ENCODE measurements at regions not wholly inside any gene's neighbourhood (a gene's known extent, or its start where the extent isn't known, plus 50 kb on each side); places are given as distances from the start of the nearest gene placed in this dataset.

DNA sequence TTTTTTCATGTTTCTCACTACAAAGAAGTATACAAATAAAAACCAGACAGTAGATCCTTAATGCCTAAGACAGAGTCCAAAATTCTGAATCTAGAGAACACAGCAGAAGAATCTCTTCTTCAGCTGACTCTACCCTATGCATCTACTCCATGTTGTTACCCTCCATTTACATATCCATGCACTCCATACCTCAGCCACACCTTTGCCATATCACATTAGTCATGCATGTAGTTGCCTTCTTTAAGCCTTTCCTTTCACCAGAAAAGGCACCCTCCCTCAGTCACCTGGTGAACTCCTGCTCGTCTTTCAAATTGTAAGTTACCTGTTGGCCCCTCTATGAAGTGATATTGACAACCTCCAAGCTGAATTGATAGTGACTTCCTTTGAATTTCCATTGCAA, 271.2 kb upstream of the FAR2 start:
- TF ChIP-seq, protein P1, sequence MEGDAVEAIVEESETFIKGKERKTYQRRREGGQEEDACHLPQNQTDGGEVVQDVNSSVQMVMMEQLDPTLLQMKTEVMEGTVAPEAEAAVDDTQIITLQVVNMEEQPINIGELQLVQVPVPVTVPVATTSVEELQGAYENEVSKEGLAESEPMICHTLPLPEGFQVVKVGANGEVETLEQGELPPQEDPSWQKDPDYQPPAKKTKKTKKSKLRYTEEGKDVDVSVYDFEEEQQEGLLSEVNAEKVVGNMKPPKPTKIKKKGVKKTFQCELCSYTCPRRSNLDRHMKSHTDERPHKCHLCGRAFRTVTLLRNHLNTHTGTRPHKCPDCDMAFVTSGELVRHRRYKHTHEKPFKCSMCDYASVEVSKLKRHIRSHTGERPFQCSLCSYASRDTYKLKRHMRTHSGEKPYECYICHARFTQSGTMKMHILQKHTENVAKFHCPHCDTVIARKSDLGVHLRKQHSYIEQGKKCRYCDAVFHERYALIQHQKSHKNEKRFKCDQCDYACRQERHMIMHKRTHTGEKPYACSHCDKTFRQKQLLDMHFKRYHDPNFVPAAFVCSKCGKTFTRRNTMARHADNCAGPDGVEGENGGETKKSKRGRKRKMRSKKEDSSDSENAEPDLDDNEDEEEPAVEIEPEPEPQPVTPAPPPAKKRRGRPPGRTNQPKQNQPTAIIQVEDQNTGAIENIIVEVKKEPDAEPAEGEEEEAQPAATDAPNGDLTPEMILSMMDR (IDR thresholded peaks at IDR 0.05) = no peak

DNA sequence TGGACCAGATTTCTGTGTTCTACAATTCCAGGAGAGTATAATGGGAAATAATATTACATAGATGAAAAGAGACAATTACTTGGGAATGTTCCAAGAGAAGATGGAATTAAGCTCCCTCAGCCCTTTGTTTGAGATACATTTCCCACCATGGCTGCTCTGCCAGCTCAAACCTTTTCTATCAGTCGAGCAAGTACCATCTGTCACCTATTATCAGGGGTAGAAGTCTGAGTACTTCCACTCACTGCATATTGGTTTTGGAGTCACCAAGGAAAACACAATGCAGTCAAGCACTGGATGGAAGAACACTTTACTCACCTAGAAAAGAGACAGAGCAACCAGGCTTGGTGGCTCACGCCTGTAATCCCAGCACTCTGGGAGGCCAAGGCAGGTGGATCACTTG, 270.4 kb upstream of the FAR2 start:
- TF ChIP-seq, protein P1 (IDR thresholded peaks at IDR 0.05) = no peak

DNA sequence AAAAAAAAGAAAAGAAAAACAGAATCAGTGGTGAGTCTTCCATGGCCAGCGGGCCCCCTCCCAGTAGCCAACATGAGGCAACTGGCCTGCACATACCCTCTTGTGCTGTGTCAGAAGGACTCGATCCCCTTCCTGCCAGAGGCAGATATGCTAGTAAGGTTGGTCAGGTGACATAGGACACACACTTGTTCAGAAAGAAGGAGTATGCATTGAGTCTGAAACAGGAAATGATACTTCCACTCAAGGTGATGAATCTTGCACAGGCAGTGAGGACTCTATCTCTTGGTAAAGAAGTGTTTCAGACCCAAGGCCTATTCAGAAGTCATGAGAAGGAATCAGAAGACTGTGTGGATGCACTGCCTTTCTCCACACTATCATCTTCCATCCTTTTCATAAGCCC, 269.7 kb upstream of the FAR2 start:
- TF ChIP-seq, protein P1 (IDR thresholded peaks at IDR 0.05) = no peak

GRCh38 chr12:28882444-28882843, 266.6 kb upstream of the FAR2 start:
- TF ChIP-seq, protein P1 (IDR thresholded peaks at IDR 0.05) = no peak

DNA sequence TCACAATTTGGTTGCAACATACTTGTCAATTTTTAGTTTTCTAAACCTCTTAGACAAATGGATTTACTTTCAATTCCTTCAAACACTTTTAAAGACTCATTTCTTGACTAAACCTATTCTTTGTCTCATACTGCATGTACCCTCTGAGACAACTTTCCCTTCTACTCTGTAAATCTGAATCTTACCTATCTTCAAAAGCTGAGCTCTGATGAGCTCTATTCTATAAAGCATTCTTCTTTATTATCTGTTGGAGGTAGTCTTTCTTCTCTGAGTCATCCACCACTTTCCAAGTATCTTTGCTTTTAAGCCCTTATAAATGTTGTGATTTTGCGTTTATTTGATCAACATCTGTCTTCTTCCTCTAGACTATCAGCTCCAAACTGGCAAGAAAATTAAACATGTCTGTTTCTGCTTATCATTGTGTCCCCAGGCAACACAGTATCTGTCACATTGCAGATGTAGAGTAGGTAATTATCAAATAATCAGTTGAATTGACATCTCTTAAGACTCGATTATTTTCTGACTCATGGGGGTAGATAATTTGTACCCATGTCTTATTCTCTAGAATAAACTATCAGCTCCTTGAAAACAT, 265.6 kb upstream of the FAR2 start:
- TF ChIP-seq, protein P1 (IDR thresholded peaks at IDR 0.05) = no peak

DNA sequence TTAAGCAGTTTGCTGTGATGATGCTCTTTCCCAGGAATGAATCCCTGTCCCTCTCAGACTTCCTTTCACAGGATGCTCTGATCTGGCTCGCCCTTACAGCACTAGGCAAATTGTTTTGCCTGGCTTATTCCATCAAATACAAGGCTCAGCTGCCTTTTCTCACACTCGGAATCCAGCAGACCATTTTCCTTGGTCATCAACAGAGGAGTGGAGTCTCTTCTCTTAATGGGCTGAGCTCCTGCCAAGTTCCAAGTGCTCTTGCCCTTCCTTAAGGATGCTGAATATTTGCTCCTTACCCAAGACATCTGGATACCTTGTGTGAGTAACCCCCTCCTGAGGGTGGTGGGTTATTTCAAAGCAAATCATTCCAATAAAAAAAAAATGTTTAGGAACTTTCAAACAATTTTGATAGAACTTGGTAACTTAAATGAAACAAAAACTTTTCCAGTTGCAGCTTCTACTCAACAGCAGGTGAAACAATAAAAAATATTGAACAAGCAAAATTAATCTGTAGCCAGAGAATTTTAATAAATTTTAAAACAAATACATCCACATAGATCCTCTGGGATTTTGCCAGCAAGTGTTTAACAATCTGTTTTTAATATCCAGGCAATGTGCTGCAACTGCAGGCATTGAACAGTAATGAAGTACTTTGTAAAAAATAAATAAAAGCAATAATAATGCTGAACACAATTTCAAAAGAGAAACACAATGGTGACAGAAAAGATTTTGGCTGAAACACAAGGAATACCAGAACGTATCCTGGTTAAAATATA, 264.0 kb upstream of the FAR2 start:
- TF ChIP-seq, protein P1 (IDR thresholded peaks at IDR 0.05) = no peak

- TF ChIP-seq, protein P1 (IDR thresholded peaks at IDR 0.05) = no peak
Measured at GRCh38 chr12:28885928-28886327, 263.1 kb upstream of the FAR2 start.

Data from LNCAP (cell line).